Tibial nerve (tissue), 4 donors: ENCODE measurements at regions not wholly inside any gene's neighbourhood (a gene's known extent, or its start where the extent isn't known, plus 50 kb on each side); places are given as distances from the start of the nearest gene placed in this dataset.

Experiments used
- DNase-seq, 2 donors: peaks; one replicate each; pipeline ENCODE4 v3.0.0-alpha.2; 2019; ENCODE audit warnings: low spot score in 2 of 2
- H3K27ac ChIP-seq, 4 donors: fragments of 200-600 bp; sonication (generic) in 3 of 4; one replicate each; pipeline ENCODE4 v1.5.1; 2017 to 2019; ENCODE audit warnings: mild to moderate bottlenecking in 1 of 4
- H3K27me3 ChIP-seq, 2 donors: fragments of 200-600 bp; sonication (generic) in 1 of 2; one replicate each; pipeline versions ENCODE4 v1.5.1 to v1.6.0; 2017 to 2019
- H3K36me3 ChIP-seq, 3 donors: fragments of 200-600 bp; sonication (generic); one replicate each; pipeline ENCODE4 v1.5.1; 2018 to 2019
- H3K4me1 ChIP-seq, 4 donors: fragments of 200-600 bp; sonication (generic) in 3 of 4; one replicate each; pipeline ENCODE4 v1.5.1; 2017 to 2019
- H3K4me3 ChIP-seq, 4 donors: fragments of 200-600 bp; sonication (generic) in 3 of 4; one replicate each; pipeline ENCODE4 v1.5.1; 2017 to 2019; ENCODE audit warnings: mild to moderate bottlenecking in 1 of 4, moderate library complexity in 1 of 4
- H3K9me3 ChIP-seq, 4 donors: fragments of 200-600 bp; sonication (generic) in 3 of 4; one replicate each; pipeline ENCODE4 v1.5.1; 2017 to 2019
- CTCF ChIP-seq, 5 experiments: fragments of 200-600 bp in 3 of 5; fragments of 450-650 bp in 2 of 5; sonication (generic) in 3 of 5; IDR thresholded peaks; one replicate each; pipeline ENCODE4 v1.5.1; 2016 to 2019; ENCODE audit warnings: antibody characterized with exemption in 5 of 5, mild to moderate bottlenecking in 3 of 5, moderate library complexity in 2 of 5
- EP300 ChIP-seq, 2 donors: sonication (generic); formaldehyde crosslinking; IDR thresholded peaks; one replicate each; pipeline ENCODE4 v1.6.1; 2017; ENCODE audit warnings: antibody characterized with exemption in 2 of 2, mild to moderate bottlenecking in 1 of 2
- POLR2A ChIP-seq, 2 donors: fragments of 450-650 bp; IDR thresholded peaks; one replicate each; pipeline ENCODE4 v1.6.1; 2017; ENCODE audit warnings: antibody characterized with exemption in 2 of 2, mild to moderate bottlenecking in 2 of 2, moderate library complexity in 2 of 2
- WGBS, 2 donors: methylation state at CpG; one replicate each; pipeline ENCODE4 v1.1.5; 2018; 5-methylcytosine and 5-hydroxymethylcytosine counted together

- Histone ChIP-seq H3K4me1 (peaks cover 0 to 32% (median 20%) of the 10 kb centered on the region in 4 donors), H3K27ac (no peak overlapping the region), H3K36me3 (no peaks in the 10 kb centered on the region), H3K9me3 (no peaks in the 10 kb centered on the region), H3K27me3 (no peaks in the 10 kb centered on the region), H3K4me3 (no peak overlapping the region)
- no peak for DNase-seq
- 87 to 88% methylated on average over 13 of the region's 13 CpGs for WGBS, 2 donors
- no peak for TF ChIP-seq EP300 (IDR thresholded peaks at IDR 0.05)
- no peak for TF ChIP-seq POLR2A (IDR thresholded peaks at IDR 0.05)
- no peak for TF ChIP-seq CTCF (IDR thresholded peaks at IDR 0.05)
These were observed 92.9 kb upstream of the FOXP4 start for GRCh38 chr6:41453244-41453643.

GRCh38 chr6:41454189-41454789 lies 91.9 kb upstream of the FOXP4 start:
- Histone ChIP-seq H3K36me3 (no peaks in the 10 kb centered on the region), H3K4me1 (peaks cover 0 to 31% (median 18%) of the 10 kb centered on the region in 4 donors), H3K4me3 (no peak overlapping the region), H3K9me3 (no peaks in the 10 kb centered on the region), H3K27ac (no peak overlapping the region), H3K27me3 (no peaks in the 10 kb centered on the region)
- DNase-seq, result no peak
- WGBS, 2 donors, result 92 to 93% methylated on average over 9 of the region's 9 CpGs
- no peak for TF ChIP-seq CTCF (IDR thresholded peaks at IDR 0.05)
- TF ChIP-seq EP300 (IDR thresholded peaks at IDR 0.05), result no peak
- no peak for TF ChIP-seq POLR2A (IDR thresholded peaks at IDR 0.05)

- H3K36me3 ChIP-seq, result no peaks in the 10 kb centered on the region
- H3K9me3 ChIP-seq, result no peaks in the 10 kb centered on the region
- no peak for DNase-seq
- no peak overlapping the region for H3K27ac ChIP-seq
- TF ChIP-seq CTCF (IDR thresholded peaks at IDR 0.05) (no peak), EP300 (IDR thresholded peaks at IDR 0.05) (no peak), POLR2A (IDR thresholded peaks at IDR 0.05) (no peak)
- peaks cover 0 to 20% (median 9%) of the 10 kb centered on the region in 4 donors for H3K4me1 ChIP-seq
- no peak overlapping the region for H3K4me3 ChIP-seq
- H3K27me3 ChIP-seq, result no peaks in the 10 kb centered on the region
- 85 to 94% methylated on average over 2 of the region's 2 CpGs for whole genome bisulfite sequencing, 2 donors
These were observed 90.8 kb upstream of the FOXP4 start for GRCh38 chr6:41455410-41455809.

GRCh38 chr6:41455818-41456217 lies 90.4 kb upstream of the FOXP4 start:
- Histone ChIP-seq H3K36me3 (no peaks in the 10 kb centered on the region), H3K4me3 (no peak overlapping the region), H3K9me3 (no peaks in the 10 kb centered on the region), H3K27ac (no peak overlapping the region), H3K27me3 (no peaks in the 10 kb centered on the region), H3K4me1 (peaks cover 0 to 16% (median 8%) of the 10 kb centered on the region in 4 donors)
- DNase-seq, result no peak
- TF ChIP-seq EP300 (IDR thresholded peaks at IDR 0.05) (no peak), CTCF (IDR thresholded peaks at IDR 0.05) (no peak), POLR2A (IDR thresholded peaks at IDR 0.05) (no peak)
- 56 to 68% methylated on average over 4 of the region's 4 CpGs for WGBS, 2 donors

GRCh38 chr6:41457303-41457670 lies 88.9 kb upstream of the FOXP4 start:
- TF ChIP-seq EP300 (IDR thresholded peaks at IDR 0.05) (no peak), CTCF (IDR thresholded peaks at IDR 0.05) (no peak), POLR2A (IDR thresholded peaks at IDR 0.05) (no peak)
- Histone ChIP-seq H3K4me1 (peaks cover 0 to 1% (median 0%) of the 10 kb centered on the region in 4 donors), H3K36me3 (no peaks in the 10 kb centered on the region), H3K9me3 (no peaks in the 10 kb centered on the region), H3K27ac (no peak overlapping the region), H3K27me3 (no peaks in the 10 kb centered on the region), H3K4me3 (no peak overlapping the region)
- WGBS, 2 donors, result 82 to 85% methylated on average over 8 of the region's 8 CpGs
- no peak for DNase-seq
